ENCODE measurements at regions not wholly inside any gene's neighbourhood (a gene's known extent, or its start where the extent isn't known, plus 50 kb on each side); places are given as distances from the start of the nearest gene placed in this dataset.

GRCh38 chr10:28823501-28824075 is 146.3 kb downstream of the BAMBI start:
- TF ChIP-seq POLR2A (IDR thresholded peaks at IDR 0.05) = no peak
- TF ChIP-seq, protein P1, sequence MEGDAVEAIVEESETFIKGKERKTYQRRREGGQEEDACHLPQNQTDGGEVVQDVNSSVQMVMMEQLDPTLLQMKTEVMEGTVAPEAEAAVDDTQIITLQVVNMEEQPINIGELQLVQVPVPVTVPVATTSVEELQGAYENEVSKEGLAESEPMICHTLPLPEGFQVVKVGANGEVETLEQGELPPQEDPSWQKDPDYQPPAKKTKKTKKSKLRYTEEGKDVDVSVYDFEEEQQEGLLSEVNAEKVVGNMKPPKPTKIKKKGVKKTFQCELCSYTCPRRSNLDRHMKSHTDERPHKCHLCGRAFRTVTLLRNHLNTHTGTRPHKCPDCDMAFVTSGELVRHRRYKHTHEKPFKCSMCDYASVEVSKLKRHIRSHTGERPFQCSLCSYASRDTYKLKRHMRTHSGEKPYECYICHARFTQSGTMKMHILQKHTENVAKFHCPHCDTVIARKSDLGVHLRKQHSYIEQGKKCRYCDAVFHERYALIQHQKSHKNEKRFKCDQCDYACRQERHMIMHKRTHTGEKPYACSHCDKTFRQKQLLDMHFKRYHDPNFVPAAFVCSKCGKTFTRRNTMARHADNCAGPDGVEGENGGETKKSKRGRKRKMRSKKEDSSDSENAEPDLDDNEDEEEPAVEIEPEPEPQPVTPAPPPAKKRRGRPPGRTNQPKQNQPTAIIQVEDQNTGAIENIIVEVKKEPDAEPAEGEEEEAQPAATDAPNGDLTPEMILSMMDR (IDR thresholded peaks at IDR 0.05) = no peak
- DNase-seq (ENCODE audit: low spot score in 2 of 2) = no peak
- WGBS, 2 donors = 42 to 54% methylated on average over 1 of the region's 1 CpG
- H3K4me3 ChIP-seq (ENCODE audit: low read depth, poor library complexity, severe bottlenecking) = no peak overlapping the region
- intact Hi-C loops (cut with DNase I; ENCODE audit: low total_unique reads) = no loop called here

DNA sequence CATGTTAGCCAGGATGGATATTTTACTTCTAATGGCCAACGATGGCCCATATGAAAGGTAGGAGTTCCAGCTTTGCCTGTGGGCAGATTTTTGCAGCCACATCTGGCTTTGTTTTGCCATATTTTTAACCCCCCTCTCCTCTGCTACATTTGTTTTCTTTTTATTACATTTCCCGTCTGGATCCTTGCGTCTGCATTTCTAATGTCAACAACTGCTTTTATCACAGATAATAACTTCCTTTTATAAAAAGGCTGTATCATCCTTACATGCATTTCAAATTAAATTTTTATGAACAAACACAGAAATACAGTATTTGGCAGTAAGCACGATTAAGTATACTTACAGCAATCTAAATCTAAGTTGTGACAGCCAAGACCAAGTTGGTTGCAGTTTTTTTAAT is 156.0 kb downstream of the BAMBI start:
- intact Hi-C loops (cut with DNase I; ENCODE audit: low total_unique reads) = no loop called here
- 41 to 42% methylated on average over 4 of the region's 4 CpGs for WGBS, 2 donors
- TF ChIP-seq, protein P1 (IDR thresholded peaks at IDR 0.05) = no peak
- TF ChIP-seq POLR2A (IDR thresholded peaks at IDR 0.05) = no peak
- no peak overlapping the region for H3K4me3 ChIP-seq (ENCODE audit: low read depth, poor library complexity, severe bottlenecking)
- no peak for DNase-seq (ENCODE audit: low spot score in 2 of 2)

- H3K4me3 ChIP-seq (ENCODE audit: low read depth, poor library complexity, severe bottlenecking) = no peak overlapping the region
- TF ChIP-seq POLR2A (IDR thresholded peaks at IDR 0.05) = no peak
- TF ChIP-seq, protein P1 (IDR thresholded peaks at IDR 0.05) = no peak
- intact Hi-C loops (cut with DNase I; ENCODE audit: low total_unique reads) = no loop called here
- DNase-seq (ENCODE audit: low spot score in 2 of 2) = no peak
These were observed 159.1 kb downstream of the BAMBI start for GRCh38 chr10:28836435-28836743.

GRCh38 chr10:28837613-28838390 is 160.5 kb downstream of the BAMBI start:
- DNase-seq (ENCODE audit: low spot score in 2 of 2) = no peak
- no peak overlapping the region for H3K4me3 ChIP-seq (ENCODE audit: low read depth, poor library complexity, severe bottlenecking)
- WGBS, 2 donors = 58 to 62% methylated on average over 3 of the region's 3 CpGs
- intact Hi-C loops (cut with DNase I; ENCODE audit: low total_unique reads) = no loop called here
- TF ChIP-seq, protein P1 (IDR thresholded peaks at IDR 0.05) = no peak
- TF ChIP-seq POLR2A (IDR thresholded peaks at IDR 0.05) = no peak

- intact Hi-C loops (cut with DNase I; ENCODE audit: low total_unique reads) = no loop called here
These were observed 161.6 kb downstream of the BAMBI start for GRCh38 chr10:28838908-28839307.

More at GRCh38 chr10:28838908-28839307, 161.6 kb downstream of the BAMBI start:
- H3K4me3 ChIP-seq (ENCODE audit: low read depth, poor library complexity, severe bottlenecking) = no peak overlapping the region
- WGBS, 2 donors = 51 to 56% methylated on average over 2 of the region's 2 CpGs
- DNase-seq (ENCODE audit: low spot score in 2 of 2) = no peak
- TF ChIP-seq, protein P1 (IDR thresholded peaks at IDR 0.05) = no peak
- TF ChIP-seq POLR2A (IDR thresholded peaks at IDR 0.05) = no peak

All from lower leg skin (tissue), 4 donors.